HG02642 (cell line): ENCODE measurements at regions not wholly inside any gene's neighbourhood (a gene's known extent, or its start where the extent isn't known, plus 50 kb on each side); places are given as distances from the start of the nearest gene placed in this dataset.
"Not testable (repeated sequence)": the region's sequence is repeated elsewhere in the genome, so short reads cannot be mapped to it uniquely, and the experiment has no call there.

Experiments used
- ATAC-seq: cut with Tn5 transposase; IDR thresholded peaks from one replicate; pipeline ENCODE4 v1.9.1; 2021; ENCODE audit warnings: mild to moderate bottlenecking; ENCODE audit not compliant: unreplicated experiment, poor library complexity

DNA sequence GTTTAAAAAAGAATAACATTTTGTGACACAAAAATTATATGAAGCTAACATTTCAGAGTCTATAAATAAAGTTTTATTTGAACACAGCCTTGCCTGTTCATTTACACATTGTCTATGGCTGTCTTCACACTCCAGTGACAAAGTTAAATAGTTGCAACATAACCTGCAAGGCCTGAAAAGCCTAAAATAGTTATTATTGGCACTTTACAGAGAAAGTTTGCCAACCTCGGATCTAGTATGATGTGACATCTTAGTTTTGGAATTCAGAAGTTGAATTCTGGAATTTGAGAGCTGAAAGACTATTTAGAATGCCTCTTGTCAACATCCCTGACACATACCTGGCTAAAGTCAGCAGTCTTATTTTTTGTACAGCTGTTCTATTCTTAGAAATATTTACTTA, 68.3 kb downstream of the DYRK2 start:
- ATAC-seq: no peak

DNA sequence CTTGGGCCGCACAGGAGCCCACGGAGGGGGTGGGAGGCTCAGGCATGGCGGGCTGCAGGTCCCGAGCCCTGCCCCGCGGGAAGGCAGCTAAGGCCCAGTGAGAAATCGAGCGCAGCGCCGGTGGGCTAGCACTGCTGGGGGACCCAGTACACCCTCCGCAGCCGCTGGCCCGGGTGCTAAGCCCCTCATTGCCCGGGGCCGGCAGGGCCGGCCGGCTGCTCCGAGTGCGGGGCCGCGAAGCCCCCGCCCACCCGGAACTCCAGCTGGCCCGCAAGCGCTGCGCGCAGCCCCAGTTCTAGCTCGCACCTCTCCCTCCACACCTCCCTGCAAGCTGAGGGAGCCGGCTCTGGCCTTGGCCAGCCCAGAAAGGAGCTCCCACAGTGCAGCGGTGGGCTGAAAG, 70.8 kb downstream of the DYRK2 start:
- ATAC-seq: not testable (repeated sequence)

DNA sequence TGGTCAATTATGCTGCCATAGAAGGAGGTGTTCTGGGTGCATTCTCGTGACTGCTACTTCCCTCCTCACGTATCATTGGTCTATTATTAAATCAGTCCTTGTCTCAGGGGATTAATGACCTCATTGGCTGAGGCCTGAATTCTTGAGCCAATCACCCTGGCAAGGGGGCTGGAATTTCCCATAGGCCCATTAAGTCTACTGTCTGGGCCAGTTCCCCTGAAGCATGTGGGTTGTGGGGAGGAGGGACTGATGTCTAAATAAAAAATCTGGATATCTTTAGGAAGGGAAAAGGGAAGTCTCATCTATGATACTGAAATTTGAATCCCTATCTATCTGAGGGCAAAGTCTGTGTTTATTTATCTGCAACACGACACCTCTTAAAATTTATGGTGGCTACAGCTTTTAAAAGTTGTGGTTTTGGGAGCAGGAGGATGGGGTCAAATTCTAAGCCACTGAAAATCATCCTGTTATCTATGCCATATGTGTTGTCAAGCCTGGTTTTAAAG, 71.9 kb downstream of the DYRK2 start:
- no peak for ATAC-seq

DNA sequence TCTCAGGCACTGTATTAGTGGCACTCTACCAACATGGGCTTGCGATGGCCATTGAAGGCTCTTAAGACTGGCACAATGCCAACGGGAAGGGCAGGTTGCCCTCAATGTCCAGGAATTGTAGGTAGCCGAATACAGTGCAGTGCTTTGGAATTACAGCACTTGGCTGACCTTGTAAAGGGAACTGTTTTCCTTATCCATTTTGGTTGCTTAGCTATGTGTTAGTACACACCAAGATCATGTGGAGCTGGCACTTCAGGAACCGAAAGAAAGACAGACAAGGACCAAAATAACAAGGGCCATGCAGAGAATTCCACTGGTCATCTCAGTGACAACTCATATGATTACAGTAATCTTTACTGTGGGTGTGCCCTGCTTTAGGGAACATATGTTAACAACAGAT, 72.7 kb downstream of the DYRK2 start:
- no peak for ATAC-seq

DNA sequence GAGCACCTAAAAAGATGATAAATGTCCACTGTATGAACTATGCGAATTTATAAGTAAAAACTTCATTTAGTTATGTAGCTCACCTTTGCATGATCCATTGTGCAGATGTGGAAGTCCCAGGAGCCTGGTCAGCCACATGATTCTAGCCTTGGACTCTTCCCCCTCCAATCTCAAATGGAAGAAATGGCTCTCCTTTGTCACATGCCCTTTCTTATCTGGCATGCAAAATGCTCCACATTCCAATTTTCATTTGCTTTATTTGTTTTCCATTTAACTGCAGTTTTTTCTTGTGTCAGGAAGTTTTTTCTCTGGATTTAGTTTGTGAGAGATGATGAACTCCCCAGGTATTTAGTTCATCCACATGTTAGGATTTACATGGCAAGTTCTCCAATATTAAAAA, 73.8 kb downstream of the DYRK2 start:
- ATAC-seq: no peak

DNA sequence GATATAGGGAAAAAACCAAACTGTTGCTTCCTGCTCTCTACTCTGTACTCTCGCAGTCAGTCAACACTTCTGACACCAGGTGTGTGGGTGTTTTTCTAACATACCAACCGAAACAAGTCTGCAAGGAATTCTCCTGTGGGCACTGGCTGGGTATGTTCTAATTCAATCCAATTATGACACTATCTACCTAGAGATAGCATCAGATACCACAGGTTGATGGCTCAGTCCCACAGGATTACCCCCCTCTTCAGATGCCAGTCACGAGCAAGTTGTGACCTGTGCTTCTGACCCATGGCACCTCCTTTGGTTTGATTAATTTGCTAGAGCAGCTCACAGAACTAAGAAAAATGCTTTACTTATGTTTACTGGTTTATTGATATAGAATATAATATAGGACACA, 78.3 kb downstream of the DYRK2 start:
- no peak for ATAC-seq

DNA sequence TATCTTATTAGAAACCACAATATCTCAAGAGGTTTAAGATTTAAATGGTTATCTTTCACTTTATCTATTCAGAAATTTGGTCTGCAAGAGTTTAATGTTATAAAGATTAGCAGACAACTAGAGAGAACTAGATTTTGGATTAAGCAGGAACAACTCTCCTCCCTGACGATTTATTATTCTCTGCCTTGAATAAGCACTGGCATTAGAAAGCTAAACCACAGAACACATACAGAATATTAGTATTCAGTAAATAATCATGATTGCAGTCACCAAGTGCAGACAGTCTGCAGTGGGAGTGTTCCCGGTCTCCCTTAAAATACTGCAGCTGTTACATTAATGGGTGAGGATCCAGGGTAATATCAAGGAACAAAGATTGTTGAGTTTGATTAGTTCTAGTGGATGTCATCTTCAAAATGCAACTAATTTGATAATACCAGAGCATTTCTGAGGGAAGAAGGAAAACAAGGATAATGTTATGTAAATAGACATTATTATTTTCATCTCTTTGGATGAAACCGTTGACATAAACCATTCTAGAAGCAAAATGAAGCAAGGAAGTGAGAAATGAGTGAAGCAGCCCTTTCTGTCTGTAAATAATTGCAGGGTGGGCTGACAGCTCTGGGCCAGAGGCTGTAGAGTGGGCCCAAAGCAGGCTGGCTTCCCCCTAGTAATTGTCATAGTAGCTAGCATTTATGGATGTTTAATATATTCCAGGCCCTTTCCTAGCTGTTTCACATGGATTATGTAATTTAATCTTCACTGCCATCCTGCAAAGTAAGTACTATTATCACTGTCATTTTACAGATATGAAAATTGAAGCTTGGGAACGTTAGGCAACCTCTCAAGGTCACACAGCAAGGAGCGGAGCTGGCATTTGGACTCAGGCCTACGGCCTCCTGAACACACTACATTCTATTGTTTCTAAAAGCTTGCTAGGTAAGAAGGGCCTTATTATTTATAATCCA, 79.4 kb downstream of the DYRK2 start:
- no peak for ATAC-seq

DNA sequence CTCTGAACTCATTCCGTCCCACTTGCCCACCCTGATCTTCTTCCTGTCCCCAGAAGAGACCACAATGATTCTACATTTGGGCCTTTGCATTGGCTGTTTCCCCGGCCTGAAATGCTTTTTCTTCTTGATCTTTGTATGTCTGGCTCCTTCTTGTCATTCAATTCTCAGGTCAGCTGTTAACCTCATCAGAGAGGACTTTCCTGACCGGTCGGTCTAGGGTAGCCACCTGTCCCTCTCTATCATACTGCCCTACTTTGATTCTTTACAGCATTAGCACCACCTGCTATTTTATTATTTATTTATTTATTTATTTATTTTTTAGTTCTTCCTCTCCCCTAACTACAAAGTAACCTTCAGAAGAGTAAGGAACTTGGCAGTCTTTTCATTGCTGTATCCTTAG, 84.3 kb downstream of the DYRK2 start:
- no peak for ATAC-seq

DNA sequence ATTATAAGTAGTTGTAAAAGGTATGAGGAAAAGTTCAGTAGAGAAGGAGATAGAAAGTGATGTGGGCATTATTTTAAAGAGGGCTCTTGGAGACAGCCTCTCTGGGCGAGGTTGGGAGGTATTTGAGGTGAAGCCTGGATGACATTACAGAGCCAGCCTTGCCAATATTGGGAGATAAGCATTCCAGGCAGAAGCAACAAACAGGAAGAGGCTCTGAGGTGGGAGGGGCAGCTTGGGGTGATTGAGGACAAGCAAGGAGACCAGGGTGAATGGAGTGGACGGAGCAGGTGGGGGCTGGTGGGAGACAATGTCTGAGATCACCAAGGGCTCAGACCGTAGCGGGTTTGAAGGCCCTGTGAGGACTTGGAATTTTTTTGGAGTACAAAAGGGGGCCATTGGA, 87.3 kb downstream of the DYRK2 start:
- ATAC-seq: no peak

DNA sequence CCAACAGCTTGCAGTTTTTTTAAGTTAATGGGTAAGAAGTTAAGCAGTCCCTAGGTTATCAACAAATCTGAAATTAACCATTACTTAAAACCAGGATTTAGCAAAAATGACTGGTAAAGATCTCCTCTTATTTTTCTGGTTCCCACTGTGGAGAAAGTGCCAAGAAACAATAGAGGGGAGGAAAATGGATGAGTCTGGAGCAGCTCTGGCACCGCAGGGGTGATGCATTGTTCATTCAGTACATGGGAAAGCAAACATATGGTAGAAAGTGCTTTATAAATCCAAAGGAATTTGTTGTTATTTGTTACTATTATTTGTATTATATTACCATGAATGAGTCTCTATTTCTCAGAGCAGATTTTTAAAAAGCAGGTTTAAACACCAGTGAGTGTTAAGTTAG, 92.2 kb downstream of the DYRK2 start:
- no peak for ATAC-seq

DNA sequence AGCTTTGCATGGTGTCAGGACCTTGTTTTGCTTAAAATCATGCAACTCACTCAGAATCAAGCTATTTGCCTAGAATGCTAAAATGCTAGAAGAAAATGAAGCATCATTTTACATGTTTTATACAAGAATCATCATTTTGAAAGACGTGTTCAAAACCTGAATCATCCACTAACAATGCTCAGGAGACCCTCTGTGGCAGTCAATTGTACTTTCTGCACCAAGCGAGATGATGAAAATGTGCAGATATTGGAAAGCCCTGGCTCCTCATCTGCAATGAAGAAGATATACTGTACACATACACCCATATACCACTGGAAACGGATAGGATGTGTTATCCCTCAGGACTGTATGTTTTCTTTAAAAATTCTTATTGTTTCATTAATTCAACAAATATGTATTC, 92.7 kb downstream of the DYRK2 start:
- no peak for ATAC-seq

DNA sequence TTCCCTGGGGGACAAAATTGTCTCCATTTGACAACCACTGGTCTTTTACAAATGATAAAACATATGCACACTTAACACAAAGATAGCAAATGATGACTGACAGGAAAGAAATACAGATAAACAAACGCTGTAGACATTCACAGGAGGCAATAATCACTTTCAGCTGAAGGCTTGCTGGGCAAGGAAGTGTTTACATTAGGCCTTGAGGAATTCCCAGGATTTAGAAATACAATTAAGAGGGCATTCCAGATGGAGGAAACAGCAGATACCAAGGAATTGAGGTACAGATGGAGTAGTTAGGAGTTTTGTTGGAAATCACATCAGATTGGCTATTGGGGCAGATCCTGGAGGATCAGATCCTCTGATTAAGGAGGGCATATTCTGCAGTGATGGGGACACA, 93.9 kb downstream of the DYRK2 start:
- no peak for ATAC-seq

DNA sequence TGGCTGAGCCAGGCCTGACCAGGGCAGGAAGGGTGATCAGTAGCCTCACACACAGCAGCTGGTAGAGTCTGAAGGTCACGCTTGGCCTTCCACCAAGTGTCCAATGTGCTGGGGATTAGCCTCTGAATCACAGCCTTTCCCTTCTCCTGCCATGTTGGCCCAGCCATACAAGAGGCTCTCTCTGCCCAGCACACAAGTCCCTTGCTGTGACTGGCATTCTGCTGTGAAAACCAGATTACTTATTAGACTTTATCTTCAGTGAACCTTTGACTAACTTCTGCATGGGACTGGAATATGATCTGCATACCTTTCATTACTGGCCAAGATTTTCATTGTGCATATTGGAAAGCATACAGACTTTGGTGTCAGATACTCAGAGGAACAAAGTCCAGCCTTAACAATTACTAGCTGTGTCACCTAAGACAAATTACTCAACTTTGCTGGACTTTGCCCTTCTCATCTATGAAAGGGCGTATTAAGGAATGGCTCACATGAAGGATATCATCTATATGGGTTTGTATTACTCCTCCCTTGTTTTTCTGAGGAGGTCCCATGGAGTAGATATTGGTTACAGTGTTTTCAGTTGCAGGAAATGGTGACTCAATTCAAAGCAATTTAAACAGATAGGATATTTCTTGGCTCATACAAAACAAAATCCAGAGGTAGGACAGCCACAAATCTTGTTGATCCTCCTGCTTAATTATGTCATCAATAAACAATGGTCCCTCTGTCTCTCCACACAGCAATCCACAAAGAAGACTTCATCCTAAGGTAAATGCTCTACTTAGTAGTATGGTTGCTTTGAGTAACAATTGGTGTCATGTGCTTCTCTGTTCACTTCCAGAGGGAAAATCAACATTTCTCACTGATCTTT, 99.6 kb downstream of the DYRK2 start:
- no peak for ATAC-seq

DNA sequence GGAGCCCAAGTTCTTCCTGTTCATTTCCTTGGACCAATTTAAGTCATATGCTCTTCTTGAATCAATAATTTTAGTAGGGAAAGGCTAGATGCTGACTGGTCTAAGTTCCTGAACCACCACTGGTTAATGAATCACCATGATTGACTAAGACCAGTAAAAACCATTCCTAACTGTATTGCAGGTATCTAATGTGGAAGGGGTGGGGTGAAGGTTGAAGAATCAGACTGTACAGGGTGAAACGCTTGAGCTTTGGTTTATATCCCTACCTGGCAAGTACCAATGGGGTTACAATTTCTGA, 100.1 kb downstream of the DYRK2 start:
- no peak for ATAC-seq

DNA sequence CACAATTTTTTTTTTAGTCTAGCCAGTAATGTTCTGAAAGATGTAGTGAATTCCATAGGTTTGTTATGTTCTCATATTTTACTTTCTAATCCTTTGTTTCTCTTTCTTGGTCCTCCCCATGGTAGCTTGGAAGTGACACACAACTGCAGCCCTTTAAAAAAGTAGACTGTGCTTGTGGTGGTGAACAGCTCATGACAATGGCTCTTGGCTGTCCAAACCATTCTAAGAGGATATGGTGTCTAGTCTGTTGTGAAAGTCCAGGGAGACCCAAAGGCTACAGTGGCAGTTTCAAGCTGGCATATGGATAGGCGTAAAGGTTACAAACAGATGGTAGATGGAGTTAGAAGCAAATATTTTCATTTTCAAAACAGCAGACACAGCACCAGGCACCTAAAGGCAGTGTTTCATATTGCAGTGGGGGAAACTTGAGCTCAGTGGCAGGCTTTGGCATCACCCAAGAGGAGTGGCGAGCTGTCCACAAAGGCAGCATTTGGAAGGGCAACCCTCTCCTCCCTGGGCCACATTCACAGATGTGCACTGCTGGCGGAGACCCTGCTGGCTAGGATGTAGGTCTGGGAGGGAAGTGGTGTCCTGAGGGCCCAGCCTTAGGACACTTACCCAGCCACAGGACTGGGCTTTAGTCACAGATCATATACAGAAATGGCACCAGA, 102.1 kb downstream of the DYRK2 start:
- ATAC-seq: no peak

DNA sequence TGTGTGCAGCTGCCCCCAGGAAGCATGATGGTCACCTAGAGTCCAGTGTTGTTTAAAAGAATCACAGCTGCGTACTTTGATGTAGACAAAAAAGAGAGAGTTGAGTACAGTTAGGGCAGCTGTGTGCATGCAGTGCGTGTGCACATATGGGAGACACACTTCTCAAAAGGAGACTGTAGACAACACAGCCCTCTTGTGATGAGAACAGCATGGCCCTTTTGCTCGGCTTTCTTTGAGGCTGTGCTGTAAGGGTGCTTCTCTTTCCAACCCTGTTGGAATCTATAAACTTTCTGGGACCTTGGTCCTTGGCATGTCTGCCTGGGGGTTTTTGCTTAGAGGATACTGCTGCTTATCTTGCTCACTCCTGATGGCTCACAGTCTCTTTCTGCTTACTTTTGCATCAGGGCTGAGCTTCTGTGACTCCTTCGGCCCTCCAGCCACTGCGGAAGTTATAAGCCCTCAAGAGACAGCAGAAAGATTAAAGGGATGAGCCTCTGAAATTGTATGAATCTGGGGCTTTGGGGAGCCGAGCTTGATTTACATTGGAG, 102.9 kb downstream of the DYRK2 start:
- ATAC-seq: no peak

DNA sequence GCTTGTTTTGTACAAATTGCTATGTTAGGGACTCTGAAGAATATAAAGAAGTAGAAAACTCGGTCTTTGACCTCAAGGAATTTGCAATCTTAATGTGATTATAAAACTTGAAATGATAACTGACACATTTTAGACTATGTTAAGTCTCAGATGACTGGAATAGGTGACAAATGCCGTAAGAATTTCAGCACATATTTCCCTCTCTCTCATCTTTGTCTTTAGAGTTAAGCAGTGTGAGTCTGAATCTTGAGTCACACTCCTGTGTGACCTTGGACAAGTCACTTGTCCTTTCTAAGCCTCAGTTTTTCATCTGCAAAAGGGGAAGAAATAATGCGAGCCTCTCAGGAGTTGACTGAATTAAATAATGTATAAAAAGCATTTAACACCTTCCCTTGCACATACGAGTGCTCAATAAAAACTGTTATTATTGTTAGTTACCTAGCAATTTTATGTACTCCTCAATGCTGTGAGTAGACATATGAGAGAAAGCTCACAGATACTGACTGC, 103.7 kb downstream of the DYRK2 start:
- ATAC-seq: no peak

DNA sequence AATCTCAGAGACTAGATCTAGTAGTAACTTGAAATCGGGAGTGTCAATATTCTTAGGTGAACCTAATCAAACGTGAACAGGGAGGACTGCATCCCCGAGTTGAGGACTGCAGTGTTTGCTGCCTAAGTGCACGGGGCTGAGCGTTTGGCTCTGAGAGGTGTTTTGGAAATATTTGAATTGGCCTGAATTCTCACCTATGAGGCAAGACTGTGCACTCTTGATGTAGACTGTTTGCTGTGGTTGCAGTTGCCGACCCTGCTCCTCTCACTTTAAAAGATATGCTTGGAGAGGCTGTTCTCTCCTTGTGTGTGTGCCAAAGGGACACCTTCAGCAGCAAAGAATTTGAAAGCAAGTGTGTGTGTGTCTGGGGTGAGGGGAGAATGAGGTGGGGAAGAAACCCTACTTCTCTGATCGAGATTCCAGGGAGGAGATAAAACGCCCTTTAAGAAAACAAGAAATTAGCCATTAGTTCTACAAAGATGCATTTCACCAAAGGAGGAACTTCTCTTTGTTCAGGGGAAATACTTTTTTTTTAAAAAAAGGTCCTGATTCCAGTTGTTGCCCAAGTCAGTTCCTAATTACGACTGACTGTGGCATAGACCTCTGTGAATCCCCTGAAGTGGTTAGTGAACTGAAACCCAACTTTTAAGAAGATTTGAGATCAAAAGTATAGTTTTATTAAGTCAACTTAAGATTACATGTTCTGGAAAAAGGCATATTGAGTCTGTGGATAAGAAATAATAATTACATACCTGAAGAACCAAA, 106.6 kb downstream of the DYRK2 start:
- no peak for ATAC-seq

DNA sequence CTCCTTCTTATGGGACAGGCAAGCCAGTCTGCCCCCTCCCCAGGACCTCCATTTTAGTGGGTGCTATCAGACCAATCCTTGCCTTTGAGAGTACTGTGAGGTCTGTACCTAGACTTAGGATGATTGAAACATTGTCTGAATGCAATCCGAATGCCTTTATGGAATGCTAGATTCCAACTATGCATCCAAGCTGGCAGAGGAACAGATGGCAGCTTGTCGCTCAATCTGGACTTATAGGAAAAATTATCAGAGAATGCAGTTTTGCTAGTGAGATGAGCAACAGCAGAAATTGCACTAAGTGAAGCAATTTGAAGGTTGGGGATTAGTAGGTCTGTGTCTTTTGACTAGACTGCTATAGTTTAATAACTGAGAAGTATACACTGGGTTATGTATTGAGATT, 109.1 kb downstream of the DYRK2 start:
- ATAC-seq: no peak

DNA sequence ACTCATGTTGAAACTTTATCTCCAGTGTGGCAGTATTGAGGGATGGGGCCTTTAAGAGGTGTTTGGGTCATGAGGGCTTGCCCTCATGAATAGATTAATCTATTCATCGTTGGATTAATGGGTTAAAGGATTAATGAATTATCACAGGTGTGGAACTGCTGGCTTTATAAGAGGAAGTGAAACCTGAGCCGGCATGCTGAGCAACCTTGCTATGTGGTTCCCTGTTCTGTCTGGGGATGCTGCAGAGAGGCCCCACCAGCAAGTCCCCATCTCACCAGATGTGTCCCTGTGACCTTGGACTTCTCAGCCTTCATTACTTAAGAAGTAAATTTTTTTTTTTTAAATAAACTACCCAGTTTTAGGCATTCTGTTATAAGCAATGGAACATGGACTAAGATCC, 109.6 kb downstream of the DYRK2 start:
- peak; percentile 97 for ATAC-seq
